Neutrophil (primary cell): ENCODE measurements at regions not wholly inside any gene's neighbourhood (a gene's known extent, or its start where the extent isn't known, plus 50 kb on each side); places are given as distances from the start of the nearest gene placed in this dataset.

ENCODE experiments used
- H3K27ac ChIP-seq: fragments of 200-600 bp; sonication (generic); 2 replicates; pipeline ENCODE4 v1.5.1; 2016; ENCODE audit warnings: mild to moderate bottlenecking, moderate library complexity
- H3K27me3 ChIP-seq: fragments of 200-600 bp; sonication (generic); 2 replicates; pipeline ENCODE4 v1.6.0; 2016; ENCODE audit warnings: mild to moderate bottlenecking
- H3K36me3 ChIP-seq: fragments of 200-600 bp; sonication (generic); 2 replicates; pipeline ENCODE4 v1.5.1; 2017
- H3K4me1 ChIP-seq, 2 experiments: fragments of 200-600 bp in 1 of 2; sonication (generic) in 1 of 2; 1 replicate in 1 of 2; 2 replicates in 1 of 2; pipeline versions ENCODE4 v1.5.1 to v1.6.1; 2013 to 2016; ENCODE audit warnings: low read depth in 1 of 2, low read length in 1 of 2, mild to moderate bottlenecking in 1 of 2, moderate library complexity in 1 of 2; ENCODE audit not compliant: control insufficient read depth in 1 of 2, insufficient read depth in 1 of 2
- H3K4me3 ChIP-seq, 2 experiments: fragments of 200-600 bp in 1 of 2; sonication (generic) in 1 of 2; 1 replicate in 1 of 2; 2 replicates in 1 of 2; pipeline ENCODE4 v1.5.1; 2013 to 2016; ENCODE audit warnings: low read depth in 1 of 2, low read length in 1 of 2, mild to moderate bottlenecking in 1 of 2, moderate library complexity in 1 of 2
- H3K9me3 ChIP-seq: fragments of 200-600 bp; sonication (generic); 2 replicates; pipeline ENCODE4 v1.5.1; 2016
- TF ChIP-seq, protein P1 (sequence below): fragments of 200-600 bp; sonication (generic); IDR thresholded peaks from 2 replicates; pipeline ENCODE4 v1.5.1; 2016; ENCODE audit warnings: antibody characterized with exemption

- Histone ChIP-seq H3K27ac (no peak overlapping the region), H3K9me3 (no peaks in the 10 kb centered on the region)
- TF ChIP-seq, protein P1, sequence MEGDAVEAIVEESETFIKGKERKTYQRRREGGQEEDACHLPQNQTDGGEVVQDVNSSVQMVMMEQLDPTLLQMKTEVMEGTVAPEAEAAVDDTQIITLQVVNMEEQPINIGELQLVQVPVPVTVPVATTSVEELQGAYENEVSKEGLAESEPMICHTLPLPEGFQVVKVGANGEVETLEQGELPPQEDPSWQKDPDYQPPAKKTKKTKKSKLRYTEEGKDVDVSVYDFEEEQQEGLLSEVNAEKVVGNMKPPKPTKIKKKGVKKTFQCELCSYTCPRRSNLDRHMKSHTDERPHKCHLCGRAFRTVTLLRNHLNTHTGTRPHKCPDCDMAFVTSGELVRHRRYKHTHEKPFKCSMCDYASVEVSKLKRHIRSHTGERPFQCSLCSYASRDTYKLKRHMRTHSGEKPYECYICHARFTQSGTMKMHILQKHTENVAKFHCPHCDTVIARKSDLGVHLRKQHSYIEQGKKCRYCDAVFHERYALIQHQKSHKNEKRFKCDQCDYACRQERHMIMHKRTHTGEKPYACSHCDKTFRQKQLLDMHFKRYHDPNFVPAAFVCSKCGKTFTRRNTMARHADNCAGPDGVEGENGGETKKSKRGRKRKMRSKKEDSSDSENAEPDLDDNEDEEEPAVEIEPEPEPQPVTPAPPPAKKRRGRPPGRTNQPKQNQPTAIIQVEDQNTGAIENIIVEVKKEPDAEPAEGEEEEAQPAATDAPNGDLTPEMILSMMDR, result no peak
These were observed 73.1 kb downstream of the RDH14 start for GRCh38 chr2:18487106-18487913.

DNA sequence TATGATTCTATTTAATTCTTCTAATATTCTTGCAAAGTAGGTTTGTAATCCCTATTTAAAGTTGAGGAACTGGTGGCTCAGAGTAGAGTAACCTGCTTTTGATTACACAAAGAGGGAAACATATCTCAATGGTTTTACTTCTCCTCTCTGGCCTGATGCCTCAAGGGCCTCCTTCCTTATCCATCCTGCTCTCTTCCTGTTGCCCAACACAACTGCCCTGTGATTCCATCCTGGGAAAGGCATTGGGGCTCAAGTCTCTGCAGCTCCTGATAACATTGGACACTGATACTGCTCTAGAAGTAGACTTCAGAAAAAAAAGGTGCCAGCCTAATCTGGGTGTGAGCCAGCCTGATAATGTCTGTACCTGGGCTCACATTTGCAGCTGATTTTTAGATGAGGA lies 75.8 kb downstream of the RDH14 start:
- H3K4me3 ChIP-seq, result no peak overlapping the region
- H3K9me3 ChIP-seq, result no peaks in the 10 kb centered on the region
- H3K4me1 ChIP-seq, result no peaks in the 10 kb centered on the region
- no peak overlapping the region for H3K27ac ChIP-seq
- H3K27me3 ChIP-seq, result no peaks in the 10 kb centered on the region
- H3K36me3 ChIP-seq, result no peaks in the 10 kb centered on the region
- TF ChIP-seq, protein P1, result no peak

More at GRCh38 chr2:18487106-18487913, 73.1 kb downstream of the RDH14 start:
- Histone ChIP-seq H3K36me3 (no peaks in the 10 kb centered on the region), H3K4me3 (no peak overlapping the region), H3K27me3 (no peaks in the 10 kb centered on the region), H3K4me1 (no peaks in the 10 kb centered on the region)

DNA sequence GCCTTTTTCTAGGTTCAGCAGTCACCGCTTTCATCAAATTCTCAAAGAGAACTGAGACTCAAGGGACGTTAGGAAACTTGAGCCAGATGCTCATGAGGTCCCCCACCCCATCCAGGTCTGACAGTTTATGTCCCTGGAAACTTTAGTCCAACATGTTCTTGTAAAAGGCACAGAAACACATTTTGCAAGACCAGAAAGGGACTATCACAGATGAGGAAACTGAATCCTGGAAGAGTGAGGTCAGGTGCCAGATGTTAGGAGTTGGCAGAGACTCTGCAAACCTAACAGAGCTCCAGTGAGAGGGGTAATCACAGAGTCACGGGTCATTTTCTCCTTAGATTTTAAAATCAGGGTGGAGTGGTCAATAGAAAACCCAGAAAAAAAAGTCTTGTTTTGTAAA lies 76.6 kb downstream of the RDH14 start:
- Histone ChIP-seq H3K4me3 (no peak overlapping the region), H3K4me1 (no peaks in the 10 kb centered on the region), H3K36me3 (no peaks in the 10 kb centered on the region), H3K27me3 (no peaks in the 10 kb centered on the region), H3K9me3 (no peaks in the 10 kb centered on the region), H3K27ac (no peak overlapping the region)
- TF ChIP-seq, protein P1, result no peak

GRCh38 chr2:18482666-18483065 lies 77.8 kb downstream of the RDH14 start:
- TF ChIP-seq, protein P1, result no peak
- no peaks in the 10 kb centered on the region for H3K9me3 ChIP-seq
- no peak overlapping the region for H3K27ac ChIP-seq
- H3K27me3 ChIP-seq, result no peaks in the 10 kb centered on the region
- no peaks in the 10 kb centered on the region for H3K36me3 ChIP-seq
- H3K4me3 ChIP-seq, result no peak overlapping the region
- no peaks in the 10 kb centered on the region for H3K4me1 ChIP-seq

GRCh38 chr2:18479947-18480369 lies 80.5 kb downstream of the RDH14 start:
- Histone ChIP-seq H3K4me3 (no peak overlapping the region), H3K9me3 (no peaks in the 10 kb centered on the region), H3K36me3 (no peaks in the 10 kb centered on the region), H3K27ac (no peak overlapping the region), H3K27me3 (no peaks in the 10 kb centered on the region), H3K4me1 (no peaks in the 10 kb centered on the region)
- TF ChIP-seq, protein P1, result no peak
